ENCODE measurements at regions not wholly inside any gene's neighbourhood (a gene's known extent, or its start where the extent isn't known, plus 50 kb on each side); places are given as distances from the start of the nearest gene placed in this dataset.

GRCh38 chr14:100454437-100454836 is 131.3 kb downstream of the SLC25A47 start:
- TF ChIP-seq ZFP30 (CRISPR knock-in tag; IDR thresholded peaks at IDR 0.05; ENCODE audit: borderline replicate concordance), result no peak
- TF ChIP-seq CBFA2T3 (IDR thresholded peaks at IDR 0.05), result no peak
- no peak for TF ChIP-seq SETDB1 (IDR thresholded peaks at IDR 0.05; ENCODE audit: low read length)
- no peak for TF ChIP-seq ZBTB8A (IDR thresholded peaks at IDR 0.05; ENCODE audit: partially characterized antibody)
- TF ChIP-seq, protein P1, sequence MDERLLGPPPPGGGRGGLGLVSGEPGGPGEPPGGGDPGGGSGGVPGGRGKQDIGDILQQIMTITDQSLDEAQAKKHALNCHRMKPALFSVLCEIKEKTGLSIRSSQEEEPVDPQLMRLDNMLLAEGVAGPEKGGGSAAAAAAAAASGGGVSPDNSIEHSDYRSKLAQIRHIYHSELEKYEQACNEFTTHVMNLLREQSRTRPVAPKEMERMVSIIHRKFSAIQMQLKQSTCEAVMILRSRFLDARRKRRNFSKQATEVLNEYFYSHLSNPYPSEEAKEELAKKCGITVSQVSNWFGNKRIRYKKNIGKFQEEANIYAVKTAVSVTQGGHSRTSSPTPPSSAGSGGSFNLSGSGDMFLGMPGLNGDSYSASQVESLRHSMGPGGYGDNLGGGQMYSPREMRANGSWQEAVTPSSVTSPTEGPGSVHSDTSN (CRISPR knock-in tag; IDR thresholded peaks at IDR 0.05; ENCODE audit: low read depth), result no peak
- TF ChIP-seq, protein P1 (tag; conservative IDR thresholded peaks at IDR 0.05; ENCODE audit: low read depth), result no peak
- no peak for TF ChIP-seq RCOR1 (IDR thresholded peaks at IDR 0.05; ENCODE audit: borderline replicate concordance in 1 of 2, low read depth in 2 of 2, low read length in 2 of 2)
- TF ChIP-seq RBM17 (IDR thresholded peaks at IDR 0.05; ENCODE audit: borderline replicate concordance, low read depth, low read length), result no peak
- no peak for TF ChIP-seq SAP30 (IDR thresholded peaks at IDR 0.05; ENCODE audit: borderline replicate concordance, insufficient read depth, low read depth, low read length, poor library complexity, severe bottlenecking)
- TF ChIP-seq ZNF239 (CRISPR knock-in tag; IDR thresholded peaks at IDR 0.05), result no peak
- TF ChIP-seq, protein P2, sequence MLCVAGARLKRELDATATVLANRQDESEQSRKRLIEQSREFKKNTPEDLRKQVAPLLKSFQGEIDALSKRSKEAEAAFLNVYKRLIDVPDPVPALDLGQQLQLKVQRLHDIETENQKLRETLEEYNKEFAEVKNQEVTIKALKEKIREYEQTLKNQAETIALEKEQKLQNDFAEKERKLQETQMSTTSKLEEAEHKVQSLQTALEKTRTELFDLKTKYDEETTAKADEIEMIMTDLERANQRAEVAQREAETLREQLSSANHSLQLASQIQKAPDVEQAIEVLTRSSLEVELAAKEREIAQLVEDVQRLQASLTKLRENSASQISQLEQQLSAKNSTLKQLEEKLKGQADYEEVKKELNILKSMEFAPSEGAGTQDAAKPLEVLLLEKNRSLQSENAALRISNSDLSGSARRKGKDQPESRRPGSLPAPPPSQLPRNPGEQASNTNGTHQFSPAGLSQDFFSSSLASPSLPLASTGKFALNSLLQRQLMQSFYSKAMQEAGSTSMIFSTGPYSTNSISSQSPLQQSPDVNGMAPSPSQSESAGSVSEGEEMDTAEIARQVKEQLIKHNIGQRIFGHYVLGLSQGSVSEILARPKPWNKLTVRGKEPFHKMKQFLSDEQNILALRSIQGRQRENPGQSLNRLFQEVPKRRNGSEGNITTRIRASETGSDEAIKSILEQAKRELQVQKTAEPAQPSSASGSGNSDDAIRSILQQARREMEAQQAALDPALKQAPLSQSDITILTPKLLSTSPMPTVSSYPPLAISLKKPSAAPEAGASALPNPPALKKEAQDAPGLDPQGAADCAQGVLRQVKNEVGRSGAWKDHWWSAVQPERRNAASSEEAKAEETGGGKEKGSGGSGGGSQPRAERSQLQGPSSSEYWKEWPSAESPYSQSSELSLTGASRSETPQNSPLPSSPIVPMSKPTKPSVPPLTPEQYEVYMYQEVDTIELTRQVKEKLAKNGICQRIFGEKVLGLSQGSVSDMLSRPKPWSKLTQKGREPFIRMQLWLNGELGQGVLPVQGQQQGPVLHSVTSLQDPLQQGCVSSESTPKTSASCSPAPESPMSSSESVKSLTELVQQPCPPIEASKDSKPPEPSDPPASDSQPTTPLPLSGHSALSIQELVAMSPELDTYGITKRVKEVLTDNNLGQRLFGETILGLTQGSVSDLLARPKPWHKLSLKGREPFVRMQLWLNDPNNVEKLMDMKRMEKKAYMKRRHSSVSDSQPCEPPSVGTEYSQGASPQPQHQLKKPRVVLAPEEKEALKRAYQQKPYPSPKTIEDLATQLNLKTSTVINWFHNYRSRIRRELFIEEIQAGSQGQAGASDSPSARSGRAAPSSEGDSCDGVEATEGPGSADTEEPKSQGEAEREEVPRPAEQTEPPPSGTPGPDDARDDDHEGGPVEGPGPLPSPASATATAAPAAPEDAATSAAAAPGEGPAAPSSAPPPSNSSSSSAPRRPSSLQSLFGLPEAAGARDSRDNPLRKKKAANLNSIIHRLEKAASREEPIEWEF (CRISPR knock-in tag; IDR thresholded peaks at IDR 0.05), result no peak
- TF ChIP-seq AFF1 (IDR thresholded peaks at IDR 0.05; ENCODE audit: low read depth in 1 of 2, partially characterized antibody in 2 of 2), result no peak
